Mesothelial cell of epicardium (in vitro differentiated cells): ENCODE measurements at regions not wholly inside any gene's neighbourhood (a gene's known extent, or its start where the extent isn't known, plus 50 kb on each side); places are given as distances from the start of the nearest gene placed in this dataset.

Experiments
- DNase-seq, 2 experiments: peaks; one replicate each; pipeline ENCODE4 v3.0.0; 2021; ENCODE audit warnings: low spot score in 2 of 2; ENCODE audit not compliant: unreplicated experiment in 2 of 2
- H3K27ac Mint-ChIP-seq: 2 replicates; pipeline ENCODE4 v1.8.0; 2021; ENCODE audit warnings: mixed read lengths
- H3K27me3 Mint-ChIP-seq: 2 replicates; pipeline ENCODE4 v1.8.0; 2021; ENCODE audit warnings: low read depth, mixed read lengths
- H3K36me3 Mint-ChIP-seq: 2 replicates; pipeline ENCODE4 v1.8.0; 2021; ENCODE audit warnings: mixed read lengths
- H3K4me1 Mint-ChIP-seq: 2 replicates; pipeline ENCODE4 v1.8.0; 2021; ENCODE audit warnings: mixed read lengths
- H3K4me3 Mint-ChIP-seq: 2 replicates; pipeline ENCODE4 v1.8.0; 2021; ENCODE audit warnings: mild to moderate bottlenecking, moderate library complexity, mixed read lengths
- H3K9me3 Mint-ChIP-seq: 2 replicates; pipeline ENCODE4 v1.8.0; 2021; ENCODE audit warnings: mixed read lengths
- CTCF ChIP-seq: fragments of 200-600 bp; sonication (generic); IDR thresholded peaks from one replicate; pipeline ENCODE4 v1.5.0; 2021; ENCODE audit warnings: antibody characterized with exemption; ENCODE audit not compliant: unreplicated experiment

DNA sequence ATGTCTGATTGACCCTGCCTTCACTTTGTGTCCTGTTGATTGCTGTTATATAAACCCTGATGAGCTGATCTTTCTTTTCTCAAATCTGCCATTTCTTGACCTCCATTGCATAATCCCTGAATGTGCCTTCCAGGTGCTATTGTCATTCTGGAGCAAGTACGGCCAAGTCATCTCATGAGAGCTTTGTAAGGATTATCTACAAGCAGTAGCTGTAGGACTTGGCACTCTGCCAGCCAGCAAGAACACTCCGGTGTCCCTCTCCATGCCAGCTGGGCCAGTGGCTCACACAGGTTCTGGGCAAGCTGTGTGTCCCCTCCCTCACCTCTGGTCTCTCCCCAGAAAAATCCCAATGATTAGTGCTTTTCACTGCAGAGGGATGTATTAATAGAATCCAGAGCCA lies 348.1 kb downstream of the FOXO1 start:
- no peak for TF ChIP-seq CTCF
- Mint-ChIP-seq H3K9me3 (peaks cover 4% of the 10 kb centered on the region), H3K4me3 (no peak overlapping the region), H3K27me3 (no peaks in the 10 kb centered on the region), H3K4me1 (peaks cover 25% of the 10 kb centered on the region), H3K27ac (no peak overlapping the region), H3K36me3 (peaks cover 3% of the 10 kb centered on the region)
- DNase-seq, result peak; percentile 29 to 41

DNA sequence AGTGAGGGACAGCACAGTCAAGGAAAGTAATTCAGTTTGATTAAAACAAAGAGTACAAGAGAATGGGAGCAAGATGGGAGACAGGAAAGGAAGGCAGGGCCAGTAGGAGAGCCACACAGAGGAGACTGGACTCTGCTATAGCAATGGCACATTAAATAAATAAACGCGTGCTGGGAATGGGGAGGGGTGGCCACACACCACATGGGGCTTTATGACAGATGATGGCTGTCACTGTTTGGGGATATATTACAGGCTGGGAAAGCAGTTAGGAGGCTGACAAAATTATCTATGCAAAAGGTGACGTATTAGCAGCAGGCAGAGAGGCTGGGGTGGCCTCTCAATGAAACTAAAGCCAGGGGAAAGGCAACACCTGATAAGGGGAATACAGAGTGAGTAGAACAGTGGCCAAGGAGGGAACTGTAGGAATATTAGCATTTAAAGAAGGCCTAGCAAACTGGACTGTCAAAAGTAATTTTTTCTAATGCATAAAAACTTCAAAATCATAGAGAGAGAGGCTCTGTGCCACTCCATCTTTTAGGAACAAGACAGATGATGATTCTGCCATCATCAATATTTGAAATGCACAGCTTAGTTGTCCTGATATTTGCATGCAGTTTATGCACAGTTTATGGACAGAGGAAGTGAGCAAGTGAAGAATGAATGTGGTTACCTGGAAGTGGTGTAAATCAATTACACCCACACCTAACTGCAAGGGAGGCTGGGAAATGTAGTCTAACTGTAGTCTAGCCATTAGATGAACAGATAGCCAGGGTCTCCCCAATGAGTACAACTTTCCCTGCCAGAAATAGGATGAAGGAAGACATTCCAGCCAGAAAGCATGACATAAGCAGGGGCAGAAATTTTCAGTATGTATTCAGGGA lies 346.5 kb downstream of the FOXO1 start:
- no peak for DNase-seq
- peak overlapping the region; percentile 68 for H3K27ac Mint-ChIP-seq
- no peaks in the 10 kb centered on the region for H3K27me3 Mint-ChIP-seq
- TF ChIP-seq CTCF, result no peak
- H3K4me1 Mint-ChIP-seq, result peaks cover 23% of the 10 kb centered on the region
- H3K36me3 Mint-ChIP-seq, result peaks cover 14% of the 10 kb centered on the region
- no peak overlapping the region for H3K4me3 Mint-ChIP-seq
- peaks cover 15% of the 10 kb centered on the region for H3K9me3 Mint-ChIP-seq

GRCh38 chr13:40328091-40328490 lies 338.4 kb downstream of the FOXO1 start:
- Mint-ChIP-seq H3K27ac (no peak overlapping the region), H3K9me3 (peaks cover 33% of the 10 kb centered on the region), H3K27me3 (no peaks in the 10 kb centered on the region), H3K36me3 (peaks cover 13% of the 10 kb centered on the region), H3K4me3 (no peak overlapping the region), H3K4me1 (no peaks in the 10 kb centered on the region)
- no peak for DNase-seq
- no peak for TF ChIP-seq CTCF

DNA sequence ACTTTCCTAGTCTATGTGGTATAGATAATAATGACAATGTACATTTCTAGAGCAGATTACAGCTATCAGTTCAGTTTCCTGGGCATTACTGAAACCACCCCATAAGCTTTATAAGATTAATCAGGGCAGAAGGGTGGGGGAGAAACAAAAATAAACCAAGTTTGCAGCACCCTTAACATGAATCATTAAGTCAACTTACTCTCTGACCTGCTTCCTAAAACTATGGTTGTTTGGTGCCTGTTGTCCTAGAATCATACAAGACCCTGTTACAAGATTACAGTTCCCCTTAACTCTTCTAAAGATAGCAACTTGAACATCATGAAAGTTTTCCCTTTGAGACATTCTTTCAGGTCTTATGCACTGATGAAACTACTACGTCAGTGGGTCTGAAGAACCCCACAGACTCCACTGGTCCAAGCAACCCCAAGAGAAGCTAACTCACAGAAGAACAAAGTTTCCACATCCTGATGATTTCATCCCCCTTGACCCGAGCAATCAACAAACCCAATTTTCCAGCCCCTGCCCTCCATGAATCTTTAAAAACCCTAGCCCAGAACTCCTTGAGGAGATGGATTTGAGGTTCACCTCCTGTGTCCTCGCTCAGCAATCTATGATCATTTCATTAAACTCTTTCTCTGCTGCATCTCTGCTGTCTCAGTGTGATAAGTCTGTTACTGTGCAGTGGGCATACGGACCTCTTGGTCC lies 336.5 kb downstream of the FOXO1 start:
- TF ChIP-seq CTCF, result no peak
- DNase-seq, result no peak
- peaks cover 6% of the 10 kb centered on the region for H3K4me1 Mint-ChIP-seq

DNA sequence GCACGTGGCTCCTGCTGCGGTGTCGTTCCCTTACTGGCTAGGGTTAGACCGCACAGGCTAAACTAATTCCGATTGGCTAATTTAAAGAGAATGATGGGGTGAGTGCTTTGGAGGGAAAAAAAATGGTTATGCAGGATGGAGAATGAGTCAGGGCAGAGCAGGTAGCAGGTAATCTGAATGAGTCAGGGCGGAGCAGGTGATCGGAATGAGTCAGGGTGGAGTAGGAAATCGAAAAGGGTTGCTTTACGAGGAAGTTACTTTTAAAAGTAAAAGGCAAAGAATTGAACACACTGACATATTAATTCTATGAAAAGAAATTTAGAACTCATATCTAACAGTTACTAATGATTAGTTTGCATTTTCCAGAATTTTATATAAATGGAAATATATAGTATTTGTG lies 335.5 kb downstream of the FOXO1 start:
- Mint-ChIP-seq H3K4me3 (no peak overlapping the region), H3K9me3 (peaks cover 11% of the 10 kb centered on the region), H3K4me1 (peaks cover 6% of the 10 kb centered on the region), H3K36me3 (no peaks in the 10 kb centered on the region), H3K27ac (no peak overlapping the region), H3K27me3 (no peaks in the 10 kb centered on the region)
- TF ChIP-seq CTCF, result no peak
- no peak for DNase-seq

More for the DNA sequence above, 336.5 kb downstream of the FOXO1 start:
- peaks cover 19% of the 10 kb centered on the region for H3K9me3 Mint-ChIP-seq
- H3K4me3 Mint-ChIP-seq, result no peak overlapping the region
- no peaks in the 10 kb centered on the region for H3K27me3 Mint-ChIP-seq
- no peaks in the 10 kb centered on the region for H3K36me3 Mint-ChIP-seq
- H3K27ac Mint-ChIP-seq, result no peak overlapping the region
